HCT116 (cell line): ENCODE measurements at regions not wholly inside any gene's neighbourhood (a gene's known extent, or its start where the extent isn't known, plus 50 kb on each side); places are given as distances from the start of the nearest gene placed in this dataset.

ENCODE experiments used
- ATAC-seq: fragments of 200-7000 bp; cut with Tn5 transposase; 2 replicates; pipeline ENCODE4 v1.9.1; 2020; ENCODE audit warnings: mild to moderate bottlenecking, moderate library complexity
- BruUV-seq: library from RNA; stranded (reverse); fragments of 400-500 nt; replicated peaks from 2 replicates; lab custom pipeline; 2021; lab: Mats Ljungman, UMichigan
- CTCF ChIA-PET: fragments of 300-600 bp; sonication (Branson Sonifier 250); formaldehyde crosslinking; loops from one replicate; lab custom pipeline; 2021; ENCODE audit warnings: antibody characterized with exemption; lab: Charles Lee
- POLR2A ChIA-PET: fragments of 300-600, 350-600 bp; sonication (Branson Sonifier 250); formaldehyde crosslinking; loops from one replicate; lab custom pipeline; 2021; ENCODE audit warnings: antibody characterized with exemption; lab: Charles Lee
- RAD21 ChIA-PET, 2 experiments: fragments of 300-600 bp; sonication (Branson Sonifier 250); formaldehyde crosslinking; loops; one replicate each; lab custom pipeline; 2023; ENCODE audit warnings: low total read pairs in 2 of 2; ENCODE audit not compliant: uncharacterized antibody in 2 of 2, unreplicated experiment in 2 of 2, low non-redundant PET in 1 of 2; lab: Charles Lee
- DNase-seq: peaks from one replicate; pipeline ENCODE4 v3.0.0-alpha.2; 2010; ENCODE audit warnings: low read depth, low spot score
- H2AFZ ChIP-seq: fragments of 200-600 bp; shearing (Covaris generic), sonication (generic); 2 replicates; pipeline ENCODE4 v1.6.1; 2017; ENCODE audit warnings: low read depth, mixed run types, mixed read lengths, antibody characterized with exemption, low read length; ENCODE audit not compliant: poor library complexity, severe bottlenecking
- H3K27ac ChIP-seq: 2 replicates; pipeline ENCODE4 v1.5.1; 2012; ENCODE audit warnings: low read depth, low read length
- H3K27me3 ChIP-seq: fragments of 200-600 bp; sonication (generic); 2 replicates; pipeline ENCODE4 v1.6.1; 2016; ENCODE audit warnings: mixed run types, low read length, mixed read lengths; ENCODE audit not compliant: insufficient read depth
- H3K36me3 ChIP-seq, 2 experiments: fragments of 200-500 bp in 1 of 2; fragments of 200-600 bp in 1 of 2; sonication (Bioruptor generic) in 1 of 2; sonication (generic) in 1 of 2; 2 replicates each; pipeline versions ENCODE4 v1.5.1 to v1.6.1; 2014 to 2016; ENCODE audit warnings: low read length in 2 of 2, inconsistent platforms in 1 of 2, mixed read lengths in 1 of 2, mixed run types in 1 of 2; ENCODE audit not compliant: insufficient read depth in 2 of 2, control insufficient read depth in 1 of 2
- H3K4me1 ChIP-seq, 2 experiments: fragments of 200-600 bp in 1 of 2; sonication (generic) in 1 of 2; 2 replicates each; pipeline versions ENCODE4 v1.5.1 to v1.6.1; 2012 to 2017; ENCODE audit warnings: low read length in 2 of 2, inconsistent platforms in 1 of 2, mild to moderate bottlenecking in 1 of 2, mixed read lengths in 1 of 2, mixed run types in 1 of 2, moderate library complexity in 1 of 2; ENCODE audit not compliant: insufficient read depth in 2 of 2, control insufficient read depth in 1 of 2
- H3K4me2 ChIP-seq: fragments of 200-600 bp; sonication (generic); 2 replicates; pipeline ENCODE4 v1.6.1; 2017; ENCODE audit warnings: mixed run types, low read length, mixed read lengths
- H3K4me3 ChIP-seq, 2 experiments: fragments of 200-600 bp in 1 of 2; sonication (generic) in 1 of 2; replicated peaks in 1 of 2; 2 replicates each; pipeline ENCODE4 v1.5.1; 2011 to 2016; ENCODE audit warnings: low read length in 2 of 2, control low read depth in 1 of 2, low read depth in 1 of 2, mild to moderate bottlenecking in 1 of 2, mixed read lengths in 1 of 2, mixed run types in 1 of 2
- H3K79me2 ChIP-seq: fragments of 200-600 bp; sonication (generic); 2 replicates; pipeline ENCODE4 v1.6.1; 2017; ENCODE audit warnings: mild to moderate bottlenecking, mixed run types, low read length, moderate library complexity, mixed read lengths; ENCODE audit not compliant: insufficient read depth
- H3K9ac ChIP-seq: fragments of 200-600 bp; sonication (generic); 2 replicates; pipeline ENCODE4 v1.6.1; 2016; ENCODE audit warnings: low read length, mixed read lengths
- H3K9me2 ChIP-seq: fragments of 200-600 bp; sonication (generic), shearing (Covaris generic); 2 replicates; pipeline ENCODE4 v1.6.1; 2017; ENCODE audit warnings: mixed run types, mild to moderate bottlenecking, moderate library complexity; ENCODE audit not compliant: insufficient read depth
- H3K9me3 ChIP-seq, 2 experiments: fragments of 200-500 bp in 1 of 2; fragments of 200-600 bp in 1 of 2; sonication (Bioruptor generic) in 1 of 2; sonication (generic) in 1 of 2; 2 replicates each; pipeline ENCODE4 v1.6.1; 2014 to 2017; ENCODE audit warnings: low read length in 2 of 2, mixed read lengths in 2 of 2, inconsistent platforms in 1 of 2, low read depth in 1 of 2, mild to moderate bottlenecking in 1 of 2, mixed run types in 1 of 2, moderate library complexity in 1 of 2; ENCODE audit not compliant: control insufficient read depth in 1 of 2, insufficient read depth in 1 of 2
- H4K20me1 ChIP-seq: fragments of 200-600 bp; sonication (generic), shearing (Covaris generic); 2 replicates; pipeline ENCODE4 v1.6.1; 2017; ENCODE audit warnings: mixed run types, mild to moderate bottlenecking, moderate library complexity; ENCODE audit not compliant: insufficient read depth
- CBX3 ChIP-seq: IDR thresholded peaks from 2 replicates; pipeline ENCODE4 v1.6.1; 2012; ENCODE audit warnings: low read depth
- CEBPB ChIP-seq: IDR thresholded peaks from 2 replicates; pipeline ENCODE4 v1.6.1; 2012; ENCODE audit warnings: low read depth
- EGR1 ChIP-seq: IDR thresholded peaks from 2 replicates; pipeline ENCODE4 v1.6.1; 2012; ENCODE audit warnings: low read depth
- ELF1 ChIP-seq: IDR thresholded peaks from 2 replicates; pipeline ENCODE4 v1.6.1; 2012; ENCODE audit warnings: low read depth, borderline replicate concordance
- EZH2 ChIP-seq: fragments of 200-600 bp; sonication (generic); IDR thresholded peaks from 2 replicates; pipeline ENCODE4 v1.6.1; 2017; ENCODE audit warnings: antibody characterized with exemption, mixed run types
- FOSL1 ChIP-seq: IDR thresholded peaks from 2 replicates; pipeline ENCODE4 v1.6.1; 2012; ENCODE audit warnings: low read depth
- POLR2AphosphoS5 ChIP-seq: IDR thresholded peaks from 2 replicates; pipeline ENCODE4 v1.6.1; 2011; ENCODE audit warnings: mild to moderate bottlenecking, low read depth, low read length, moderate library complexity
- SIN3A ChIP-seq: IDR thresholded peaks from 2 replicates; pipeline ENCODE4 v1.6.1; 2012; ENCODE audit warnings: low read depth
- SP1 ChIP-seq: IDR thresholded peaks from 2 replicates; pipeline ENCODE4 v1.6.1; 2012; ENCODE audit warnings: low read depth
- SRF ChIP-seq: IDR thresholded peaks from 2 replicates; pipeline ENCODE4 v1.6.1; 2012; ENCODE audit warnings: low read depth
- TCF7L2 ChIP-seq: IDR thresholded peaks from 2 replicates; pipeline ENCODE4 v1.7.0; 2011; ENCODE audit warnings: borderline replicate concordance, inconsistent platforms; ENCODE audit not compliant: insufficient read depth, insufficient read length; ENCODE audit errors: extremely low read depth
- intact Hi-C: fragments of 100-400 bp; cut with micrococcal nuclease; formaldehyde crosslinking; loops from 2 replicates; pipeline ENCODE4 v1.10.0; 2022
- TF ChIP-seq, protein P1 (sequence below): IDR thresholded peaks from 2 replicates; pipeline ENCODE4 v1.6.1; 2012
- TF ChIP-seq, protein P2 (sequence below): IDR thresholded peaks from 2 replicates; pipeline ENCODE4 v1.6.1; 2012; ENCODE audit warnings: low read depth
- TF ChIP-seq, protein P3 (sequence below): IDR thresholded peaks from 2 replicates; pipeline ENCODE4 v1.6.1; 2012
- TF ChIP-seq, protein P4 (sequence below): IDR thresholded peaks from 2 replicates; pipeline ENCODE4 v1.6.1; 2011; ENCODE audit warnings: mild to moderate bottlenecking, low read length, moderate library complexity; ENCODE audit not compliant: insufficient replicate concordance; ENCODE audit errors: extremely low read depth

DNA sequence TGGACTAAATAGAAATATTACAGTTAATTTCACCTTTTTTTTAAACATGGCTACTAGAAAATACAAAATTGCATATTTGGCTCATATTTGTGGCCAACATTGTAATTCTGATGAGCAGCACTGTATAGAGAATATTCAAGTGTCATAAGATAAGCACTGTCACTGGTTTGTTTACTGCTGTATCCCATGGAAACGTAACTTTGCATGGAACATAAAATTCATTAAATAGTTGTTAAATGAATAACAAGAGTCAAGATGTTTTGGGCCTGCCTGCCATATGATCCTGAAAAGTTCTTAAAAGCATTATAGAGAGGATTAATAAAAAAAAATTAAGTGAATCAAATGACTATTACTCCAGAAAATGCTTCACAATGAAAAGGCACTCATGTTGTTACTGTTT lies 763.7 kb upstream of the CRIM1 start:
- no TSS peak for BruUV-seq
- Histone ChIP-seq H3K4me1 (no peaks in the 10 kb centered on the region), H3K9ac (no peak overlapping the region), H3K9me3 (peaks cover 0 to 14% of the 10 kb centered on the region in 2 experiments; a peak in 2 of 4 replicates)
- DNase-seq, result no peak
- intact Hi-C loops, result no loop called here
- CTCF ChIA-PET, result no interaction called here
- TF ChIP-seq EZH2 (no peak), SP1 (no peak), ELF1 (no peak), FOSL1 (no peak), CBX3 (no peak), POLR2AphosphoS5 (no peak), SIN3A (no peak), SRF (no peak), CEBPB (no peak), EGR1 (no peak), TCF7L2 (no peak)
- TF ChIP-seq, protein P1, sequence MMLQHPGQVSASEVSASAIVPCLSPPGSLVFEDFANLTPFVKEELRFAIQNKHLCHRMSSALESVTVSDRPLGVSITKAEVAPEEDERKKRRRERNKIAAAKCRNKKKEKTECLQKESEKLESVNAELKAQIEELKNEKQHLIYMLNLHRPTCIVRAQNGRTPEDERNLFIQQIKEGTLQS, result no peak
- TF ChIP-seq, protein P2, sequence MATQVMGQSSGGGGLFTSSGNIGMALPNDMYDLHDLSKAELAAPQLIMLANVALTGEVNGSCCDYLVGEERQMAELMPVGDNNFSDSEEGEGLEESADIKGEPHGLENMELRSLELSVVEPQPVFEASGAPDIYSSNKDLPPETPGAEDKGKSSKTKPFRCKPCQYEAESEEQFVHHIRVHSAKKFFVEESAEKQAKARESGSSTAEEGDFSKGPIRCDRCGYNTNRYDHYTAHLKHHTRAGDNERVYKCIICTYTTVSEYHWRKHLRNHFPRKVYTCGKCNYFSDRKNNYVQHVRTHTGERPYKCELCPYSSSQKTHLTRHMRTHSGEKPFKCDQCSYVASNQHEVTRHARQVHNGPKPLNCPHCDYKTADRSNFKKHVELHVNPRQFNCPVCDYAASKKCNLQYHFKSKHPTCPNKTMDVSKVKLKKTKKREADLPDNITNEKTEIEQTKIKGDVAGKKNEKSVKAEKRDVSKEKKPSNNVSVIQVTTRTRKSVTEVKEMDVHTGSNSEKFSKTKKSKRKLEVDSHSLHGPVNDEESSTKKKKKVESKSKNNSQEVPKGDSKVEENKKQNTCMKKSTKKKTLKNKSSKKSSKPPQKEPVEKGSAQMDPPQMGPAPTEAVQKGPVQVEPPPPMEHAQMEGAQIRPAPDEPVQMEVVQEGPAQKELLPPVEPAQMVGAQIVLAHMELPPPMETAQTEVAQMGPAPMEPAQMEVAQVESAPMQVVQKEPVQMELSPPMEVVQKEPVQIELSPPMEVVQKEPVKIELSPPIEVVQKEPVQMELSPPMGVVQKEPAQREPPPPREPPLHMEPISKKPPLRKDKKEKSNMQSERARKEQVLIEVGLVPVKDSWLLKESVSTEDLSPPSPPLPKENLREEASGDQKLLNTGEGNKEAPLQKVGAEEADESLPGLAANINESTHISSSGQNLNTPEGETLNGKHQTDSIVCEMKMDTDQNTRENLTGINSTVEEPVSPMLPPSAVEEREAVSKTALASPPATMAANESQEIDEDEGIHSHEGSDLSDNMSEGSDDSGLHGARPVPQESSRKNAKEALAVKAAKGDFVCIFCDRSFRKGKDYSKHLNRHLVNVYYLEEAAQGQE, result no peak
- TF ChIP-seq, protein P3, sequence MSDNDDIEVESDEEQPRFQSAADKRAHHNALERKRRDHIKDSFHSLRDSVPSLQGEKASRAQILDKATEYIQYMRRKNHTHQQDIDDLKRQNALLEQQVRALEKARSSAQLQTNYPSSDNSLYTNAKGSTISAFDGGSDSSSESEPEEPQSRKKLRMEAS, result no peak
- TF ChIP-seq, protein P4, sequence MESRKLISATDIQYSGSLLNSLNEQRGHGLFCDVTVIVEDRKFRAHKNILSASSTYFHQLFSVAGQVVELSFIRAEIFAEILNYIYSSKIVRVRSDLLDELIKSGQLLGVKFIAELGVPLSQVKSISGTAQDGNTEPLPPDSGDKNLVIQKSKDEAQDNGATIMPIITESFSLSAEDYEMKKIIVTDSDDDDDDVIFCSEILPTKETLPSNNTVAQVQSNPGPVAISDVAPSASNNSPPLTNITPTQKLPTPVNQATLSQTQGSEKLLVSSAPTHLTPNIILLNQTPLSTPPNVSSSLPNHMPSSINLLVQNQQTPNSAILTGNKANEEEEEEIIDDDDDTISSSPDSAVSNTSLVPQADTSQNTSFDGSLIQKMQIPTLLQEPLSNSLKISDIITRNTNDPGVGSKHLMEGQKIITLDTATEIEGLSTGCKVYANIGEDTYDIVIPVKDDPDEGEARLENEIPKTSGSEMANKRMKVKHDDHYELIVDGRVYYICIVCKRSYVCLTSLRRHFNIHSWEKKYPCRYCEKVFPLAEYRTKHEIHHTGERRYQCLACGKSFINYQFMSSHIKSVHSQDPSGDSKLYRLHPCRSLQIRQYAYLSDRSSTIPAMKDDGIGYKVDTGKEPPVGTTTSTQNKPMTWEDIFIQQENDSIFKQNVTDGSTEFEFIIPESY, result no peak
- TF ChIP-seq, all 23 proteins: peak for 0
- no peaks in the 10 kb centered on the region for H3K9me2 ChIP-seq
- H3K79me2 ChIP-seq, result no peaks in the 10 kb centered on the region
- H3K27me3 ChIP-seq, result no peaks in the 10 kb centered on the region
- no peak overlapping the region for H3K27ac ChIP-seq
- ChIA-PET RAD21 (no interaction called here), POLR2A (no interaction called here)
- ATAC-seq, result no peak
- H2AFZ ChIP-seq, result no peak overlapping the region
- no peak overlapping the region for H3K4me3 ChIP-seq
- no peaks in the 10 kb centered on the region for H4K20me1 ChIP-seq
- no peak overlapping the region for H3K4me2 ChIP-seq
- no peaks in the 10 kb centered on the region for H3K36me3 ChIP-seq
